Stimulated activated CD8-positive, alpha-beta memory T cell treated with anti-CD3 and anti-CD28 coated beads, Interleukin-12 subunit alpha, Interleukin-12 subunit beta, amount 100 ng/mL, for 24 hours (primary cell): ENCODE measurements at regions not wholly inside any gene's neighbourhood (a gene's known extent, or its start where the extent isn't known, plus 50 kb on each side); places are given as distances from the start of the nearest gene placed in this dataset.
A peak's percentile ranks its signal among the peaks of the same experiment; 100 is the strongest.

Source experiments
- DNase-seq: peaks from one replicate; pipeline ENCODE4 v3.0.0-alpha.2; 2020; ENCODE audit errors: extremely low read depth

GRCh38 chr3:106392915-106393314 is 524.1 kb upstream of the CBLB start:
- DNase-seq, result no peak

- no peak for DNase-seq
These were observed 528.2 kb upstream of the CBLB start for GRCh38 chr3:106397006-106397405.

- no peak for DNase-seq
These were observed 530.2 kb upstream of the CBLB start for GRCh38 chr3:106398891-106399600.

GRCh38 chr3:106399761-106400160 is 530.9 kb upstream of the CBLB start:
- no peak for DNase-seq

- no peak for DNase-seq
These were observed 533.1 kb upstream of the CBLB start for GRCh38 chr3:106401666-106402490.

GRCh38 chr3:106403371-106404145 is 534.7 kb upstream of the CBLB start:
- no peak for DNase-seq

GRCh38 chr3:106413683-106414082 is 544.9 kb upstream of the CBLB start:
- DNase-seq, result no peak

- no peak for DNase-seq
These were observed 551.8 kb upstream of the CBLB start for GRCh38 chr3:106420628-106421027.

- DNase-seq, result no peak
These were observed 552.6 kb upstream of the CBLB start for GRCh38 chr3:106421426-106421825.

GRCh38 chr3:106421909-106422308 is 553.1 kb upstream of the CBLB start:
- DNase-seq, result no peak

- DNase-seq, result peak; percentile 19
These were observed 554.8 kb upstream of the CBLB start for GRCh38 chr3:106423321-106424225.

GRCh38 chr3:106425026-106425425 is 556.2 kb upstream of the CBLB start:
- no peak for DNase-seq

- DNase-seq, result no peak
These were observed 557.1 kb upstream of the CBLB start for GRCh38 chr3:106425916-106426315.

- no peak for DNase-seq
These were observed 559.8 kb upstream of the CBLB start for GRCh38 chr3:106428565-106428994.

- no peak for DNase-seq
These were observed 562.9 kb upstream of the CBLB start for GRCh38 chr3:106431721-106432120.

- no peak for DNase-seq
These were observed 567.2 kb upstream of the CBLB start for GRCh38 chr3:106435899-106436453.

GRCh38 chr3:106438887-106439286 is 570.1 kb upstream of the CBLB start:
- no peak for DNase-seq

GRCh38 chr3:106440672-106441071 is 571.9 kb upstream of the CBLB start:
- DNase-seq, result no peak

GRCh38 chr3:106446271-106446670 is 577.5 kb upstream of the CBLB start:
- DNase-seq, result no peak

GRCh38 chr3:106447723-106448301 is 579.0 kb upstream of the CBLB start:
- no peak for DNase-seq
